ENCODE measurements at regions not wholly inside any gene's neighbourhood (a gene's known extent, or its start where the extent isn't known, plus 50 kb on each side); places are given as distances from the start of the nearest gene placed in this dataset.

DNA sequence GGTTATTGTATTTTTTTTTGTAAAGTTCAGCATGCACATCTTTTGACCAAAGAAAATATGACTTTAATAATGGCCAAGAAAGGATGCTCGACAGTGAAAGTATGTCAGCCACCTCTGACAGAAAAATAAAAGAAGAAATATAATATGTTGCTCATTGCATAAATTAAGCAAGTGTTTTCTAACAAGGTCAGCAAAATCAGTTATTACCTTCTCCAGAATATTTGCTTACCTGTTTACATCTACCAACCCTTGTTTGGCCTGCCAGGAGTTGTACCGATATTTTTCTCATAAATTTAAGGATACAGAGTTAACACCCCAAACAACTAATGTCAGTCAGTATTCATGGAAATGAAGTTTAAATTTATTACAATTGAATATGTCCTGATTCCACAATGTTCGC lies 685.4 kb downstream of the PLA2G4A start:
- H3K27me3 ChIP-seq = no peaks in the 10 kb centered on the region

DNA sequence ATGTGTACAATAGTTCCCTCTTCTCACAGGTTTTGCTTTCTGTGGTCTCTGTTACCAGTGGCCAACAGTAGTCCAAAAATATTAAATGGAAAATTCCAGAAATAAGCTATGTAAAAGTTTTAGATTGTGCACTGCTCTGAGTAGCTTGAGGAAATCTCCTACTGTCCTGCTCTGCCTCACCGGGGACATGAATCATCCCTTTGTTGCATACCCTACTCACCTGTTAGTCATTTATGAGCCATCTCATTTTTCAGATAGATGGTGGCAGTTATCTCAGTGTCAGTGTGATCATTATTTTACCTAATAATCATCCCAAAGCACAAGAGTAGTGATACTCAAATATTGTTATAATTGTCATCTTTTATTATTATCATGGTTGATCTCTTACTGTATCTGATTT lies 688.1 kb downstream of the PLA2G4A start:
- Histone ChIP-seq H3K4me3 (replicated peaks in 1 of 3) (no peak overlapping the region), H3K27me3 (no peaks in the 10 kb centered on the region), H3K9me3 (no peaks in the 10 kb centered on the region), H3K27ac (no peak overlapping the region), H3K4me1 (no peaks in the 10 kb centered on the region), H3K36me3 (no peaks in the 10 kb centered on the region)
- TF ChIP-seq POLR2A (IDR thresholded peaks at IDR 0.05) = no peak
- TF ChIP-seq, protein P1, sequence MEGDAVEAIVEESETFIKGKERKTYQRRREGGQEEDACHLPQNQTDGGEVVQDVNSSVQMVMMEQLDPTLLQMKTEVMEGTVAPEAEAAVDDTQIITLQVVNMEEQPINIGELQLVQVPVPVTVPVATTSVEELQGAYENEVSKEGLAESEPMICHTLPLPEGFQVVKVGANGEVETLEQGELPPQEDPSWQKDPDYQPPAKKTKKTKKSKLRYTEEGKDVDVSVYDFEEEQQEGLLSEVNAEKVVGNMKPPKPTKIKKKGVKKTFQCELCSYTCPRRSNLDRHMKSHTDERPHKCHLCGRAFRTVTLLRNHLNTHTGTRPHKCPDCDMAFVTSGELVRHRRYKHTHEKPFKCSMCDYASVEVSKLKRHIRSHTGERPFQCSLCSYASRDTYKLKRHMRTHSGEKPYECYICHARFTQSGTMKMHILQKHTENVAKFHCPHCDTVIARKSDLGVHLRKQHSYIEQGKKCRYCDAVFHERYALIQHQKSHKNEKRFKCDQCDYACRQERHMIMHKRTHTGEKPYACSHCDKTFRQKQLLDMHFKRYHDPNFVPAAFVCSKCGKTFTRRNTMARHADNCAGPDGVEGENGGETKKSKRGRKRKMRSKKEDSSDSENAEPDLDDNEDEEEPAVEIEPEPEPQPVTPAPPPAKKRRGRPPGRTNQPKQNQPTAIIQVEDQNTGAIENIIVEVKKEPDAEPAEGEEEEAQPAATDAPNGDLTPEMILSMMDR (IDR thresholded peaks at IDR 0.05) = no peak
- intact Hi-C loops (cut with DNase I) = no loop called here
- DNase-seq = no peak
- WGBS, 2 donors = 88 to 95% methylated on average over 1 of the region's 1 CpG

More for the DNA sequence above, 685.4 kb downstream of the PLA2G4A start:
- Histone ChIP-seq H3K4me1 (no peaks in the 10 kb centered on the region), H3K4me3 (replicated peaks in 1 of 3) (no peak overlapping the region), H3K9me3 (no peaks in the 10 kb centered on the region), H3K36me3 (no peaks in the 10 kb centered on the region), H3K27ac (no peak overlapping the region)
- intact Hi-C loops (cut with DNase I) = no loop called here
- WGBS, 2 donors = 93 to 96% methylated on average over 3 of the region's 3 CpGs
- TF ChIP-seq, protein P1 (IDR thresholded peaks at IDR 0.05) = no peak
- no peak for TF ChIP-seq POLR2A (IDR thresholded peaks at IDR 0.05)
- DNase-seq = no peak

DNA sequence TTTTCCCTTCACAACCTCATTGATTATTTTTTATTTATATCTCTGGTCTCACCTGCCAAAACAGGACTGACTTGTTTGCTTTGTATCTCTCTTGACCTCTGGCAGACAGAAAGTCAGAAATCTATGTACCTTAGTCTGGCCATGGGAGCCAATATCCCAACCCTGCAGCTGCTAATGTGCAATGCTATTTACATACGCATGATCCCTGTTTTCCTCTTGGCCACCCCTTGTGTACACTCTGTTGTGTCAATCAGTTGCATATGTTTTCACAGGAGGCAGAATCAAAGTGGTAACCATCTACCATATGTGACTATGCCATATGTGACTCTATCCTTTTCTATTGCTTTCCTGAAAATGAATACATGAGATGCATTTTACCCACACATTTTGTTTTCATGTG lies 688.8 kb downstream of the PLA2G4A start:
- Histone ChIP-seq H3K36me3 (no peaks in the 10 kb centered on the region), H3K27ac (no peak overlapping the region), H3K4me1 (no peaks in the 10 kb centered on the region), H3K9me3 (no peaks in the 10 kb centered on the region), H3K4me3 (replicated peaks in 1 of 3) (no peak overlapping the region), H3K27me3 (no peaks in the 10 kb centered on the region)
- intact Hi-C loops (cut with DNase I) = no loop called here
- WGBS, 2 donors = 78 to 93% methylated on average over 1 of the region's 1 CpG
- DNase-seq = no peak
- no peak for TF ChIP-seq POLR2A (IDR thresholded peaks at IDR 0.05)
- TF ChIP-seq, protein P1 (IDR thresholded peaks at IDR 0.05) = no peak

- H3K27me3 ChIP-seq = no peaks in the 10 kb centered on the region
- no peak for TF ChIP-seq POLR2A (IDR thresholded peaks at IDR 0.05)
- TF ChIP-seq, protein P1 (IDR thresholded peaks at IDR 0.05) = no peak
- H3K27ac ChIP-seq = no peak overlapping the region
- no peaks in the 10 kb centered on the region for H3K36me3 ChIP-seq
- 85 to 89% methylated on average over 3 of the region's 3 CpGs for WGBS, 2 donors
- DNase-seq = no peak
- no peak overlapping the region for H3K4me3 ChIP-seq (replicated peaks in 1 of 3)
- no peaks in the 10 kb centered on the region for H3K4me1 ChIP-seq
- H3K9me3 ChIP-seq = no peaks in the 10 kb centered on the region
- intact Hi-C loops (cut with DNase I) = no loop called here
Measured at GRCh38 chr1:187527346-187527745, 698.6 kb downstream of the PLA2G4A start.

GRCh38 chr1:187537936-187538335 lies 709.2 kb downstream of the PLA2G4A start:
- DNase-seq = no peak
- TF ChIP-seq, protein P1 (IDR thresholded peaks at IDR 0.05) = no peak
- no peak for TF ChIP-seq POLR2A (IDR thresholded peaks at IDR 0.05)
- Histone ChIP-seq H3K9me3 (no peaks in the 10 kb centered on the region), H3K4me3 (replicated peaks in 1 of 3) (no peak overlapping the region), H3K27ac (no peak overlapping the region), H3K27me3 (no peaks in the 10 kb centered on the region), H3K4me1 (no peaks in the 10 kb centered on the region), H3K36me3 (no peaks in the 10 kb centered on the region)
- intact Hi-C loops (cut with DNase I) = no loop called here
- 65 to 72% methylated on average over 4 of the region's 4 CpGs for WGBS, 2 donors
